HL-60 (cell line): ENCODE measurements at regions not wholly inside any gene's neighbourhood (a gene's known extent, or its start where the extent isn't known, plus 50 kb on each side); places are given as distances from the start of the nearest gene placed in this dataset.

ENCODE experiments used
- CTCF ChIP-seq: IDR thresholded peaks from one replicate; pipeline ENCODE4 v1.5.1; 2011; ENCODE audit warnings: low read length, control low read depth, inconsistent platforms; ENCODE audit not compliant: insufficient read depth
- REST ChIP-seq: IDR thresholded peaks from 2 replicates; pipeline ENCODE4 v1.6.1; 2012; ENCODE audit warnings: low read depth; ENCODE audit not compliant: insufficient replicate concordance

GRCh38 chr21:25458484-25458883, 148.8 kb downstream of the MRPL39 start:
- TF ChIP-seq CTCF (no peak), REST (no peak)
